ENCODE measurements at regions not wholly inside any gene's neighbourhood (a gene's known extent, or its start where the extent isn't known, plus 50 kb on each side); places are given as distances from the start of the nearest gene placed in this dataset.
A peak's percentile ranks its signal among the peaks of the same experiment; 100 is the strongest.
"Not testable (repeated sequence)": the region's sequence is repeated elsewhere in the genome, so short reads cannot be mapped to it uniquely, and the experiment has no call there.

GRCh38 chr14:106347291-106347778 lies 821.0 kb downstream of the TMEM121 start:
- H3K4me3 ChIP-seq: no peak overlapping the region
- H3K9me3 ChIP-seq: no peaks in the 10 kb centered on the region
- 48 to 57% (median 51%) methylated on average over 4 of the region's 4 CpGs for WGBS, 5 donors
- no peak overlapping the region for H3K27ac ChIP-seq
- no peaks in the 10 kb centered on the region for H3K4me1 ChIP-seq
- no peak for DNase-seq
- no peaks in the 10 kb centered on the region for H3K36me3 ChIP-seq
- no peak for TF ChIP-seq POLR2A (IDR thresholded peaks at IDR 0.05)
- TF ChIP-seq CTCF (IDR thresholded peaks at IDR 0.05): no peak
- no peak for TF ChIP-seq EP300 (IDR thresholded peaks at IDR 0.05)
- TF ChIP-seq POLR2AphosphoS5 (IDR thresholded peaks at IDR 0.05): no peak
- peaks cover 0 to 26% (median 0%) of the 10 kb centered on the region in 3 donors for H3K27me3 ChIP-seq
- intact Hi-C loops (cut with DNase I; ENCODE audit: low total_unique reads): no loop called here

GRCh38 chr14:106347890-106348755 lies 821.7 kb downstream of the TMEM121 start:
- no peaks in the 10 kb centered on the region for H3K36me3 ChIP-seq
- H3K27ac ChIP-seq: no peak overlapping the region
- intact Hi-C loops (cut with DNase I; ENCODE audit: low total_unique reads): no loop called here
- DNase-seq: no peak
- H3K27me3 ChIP-seq: peaks cover 0 to 26% (median 0%) of the 10 kb centered on the region in 3 donors
- H3K4me1 ChIP-seq: no peaks in the 10 kb centered on the region
- no peaks in the 10 kb centered on the region for H3K9me3 ChIP-seq
- no peak overlapping the region for H3K4me3 ChIP-seq
- WGBS, 5 donors: 49 to 58% (median 51%) methylated on average over 8 of the region's 8 CpGs
- no peak for TF ChIP-seq POLR2A (IDR thresholded peaks at IDR 0.05)
- no peak for TF ChIP-seq CTCF (IDR thresholded peaks at IDR 0.05)
- no peak for TF ChIP-seq POLR2AphosphoS5 (IDR thresholded peaks at IDR 0.05)

- H3K9me3 ChIP-seq; H3K4me1 ChIP-seq; H3K27ac ChIP-seq; H3K4me3 ChIP-seq; intact Hi-C loops (cut with DNase I; ENCODE audit: low total_unique reads); H3K36me3 ChIP-seq: not testable (repeated sequence)
- peak in 4 of 7 experiments; percentile 18 to 68 (median 50) for TF ChIP-seq CTCF (IDR thresholded peaks at IDR 0.05)
- peaks cover 0 to 26% (median 0%) of the 10 kb centered on the region in 3 donors for H3K27me3 ChIP-seq
- WGBS, 5 donors: 22 to 50% (median 25%) methylated on average over 9 to 18 of the region's 18 CpGs
- DNase-seq: peak; percentile 20 to 69
Measured at GRCh38 chr14:106348873-106349540, 822.6 kb downstream of the TMEM121 start.

- H3K27ac ChIP-seq; intact Hi-C loops (cut with DNase I; ENCODE audit: low total_unique reads); H3K4me1 ChIP-seq; H3K9me3 ChIP-seq; H3K36me3 ChIP-seq; DNase-seq; H3K4me3 ChIP-seq: not testable (repeated sequence)
- 59 to 75% (median 72%) methylated on average over 7 of the region's 7 CpGs for WGBS, 5 donors
- H3K27me3 ChIP-seq: peaks cover 0 to 21% (median 0%) of the 10 kb centered on the region in 3 donors
Measured at GRCh38 chr14:106349678-106350457, 823.5 kb downstream of the TMEM121 start.

- 28 to 47% (median 33%) methylated on average over 5 to 8 of the region's 8 CpGs for WGBS, 5 donors
- H3K9me3 ChIP-seq; H3K4me1 ChIP-seq; H3K27me3 ChIP-seq; H3K27ac ChIP-seq; intact Hi-C loops (cut with DNase I; ENCODE audit: low total_unique reads); H3K4me3 ChIP-seq; DNase-seq; H3K36me3 ChIP-seq: not testable (repeated sequence)
Measured at GRCh38 chr14:106355007-106355791, 828.8 kb downstream of the TMEM121 start.

- H3K4me3 ChIP-seq; intact Hi-C loops (cut with DNase I; ENCODE audit: low total_unique reads); H3K4me1 ChIP-seq; DNase-seq; H3K27ac ChIP-seq; H3K27me3 ChIP-seq; H3K9me3 ChIP-seq; H3K36me3 ChIP-seq: not testable (repeated sequence)
- WGBS, 5 donors: 39 to 54% (median 46%) methylated on average over 6 of the region's 6 CpGs
Measured at GRCh38 chr14:106355881-106356642, 829.7 kb downstream of the TMEM121 start.

GRCh38 chr14:106356643-106356930 lies 830.2 kb downstream of the TMEM121 start:
- DNase-seq; H3K9me3 ChIP-seq; H3K27me3 ChIP-seq; H3K27ac ChIP-seq; H3K4me3 ChIP-seq; H3K4me1 ChIP-seq; intact Hi-C loops (cut with DNase I; ENCODE audit: low total_unique reads); H3K36me3 ChIP-seq: not testable (repeated sequence)
- WGBS, 5 donors: 37 to 54% (median 42%) methylated on average over 2 of the region's 2 CpGs

Measured in stomach (tissue), 8 donors.